CD4-positive, alpha-beta T cell treated with Interleukin-4 for 4 hours (primary cell): ENCODE measurements at regions not wholly inside any gene's neighbourhood (a gene's known extent, or its start where the extent isn't known, plus 50 kb on each side); places are given as distances from the start of the nearest gene placed in this dataset.

Experiments used
- DNase-seq: peaks from one replicate; pipeline ENCODE4 v3.0.0-alpha.2; 2020

GRCh38 chr13:106755542-106755941, 187.6 kb upstream of the ARGLU1 start:
- no peak for DNase-seq

- no peak for DNase-seq
Measured at GRCh38 chr13:106753251-106753650, 185.3 kb upstream of the ARGLU1 start.

GRCh38 chr13:106752584-106753170, 184.7 kb upstream of the ARGLU1 start:
- no peak for DNase-seq

GRCh38 chr13:106748785-106749184, 180.8 kb upstream of the ARGLU1 start:
- DNase-seq: no peak

GRCh38 chr13:106744516-106744915, 176.6 kb upstream of the ARGLU1 start:
- no peak for DNase-seq

GRCh38 chr13:106738186-106738678, 170.3 kb upstream of the ARGLU1 start:
- no peak for DNase-seq

GRCh38 chr13:106736941-106737340, 169.0 kb upstream of the ARGLU1 start:
- no peak for DNase-seq

- DNase-seq: no peak
Measured at GRCh38 chr13:106734198-106734597, 166.3 kb upstream of the ARGLU1 start.

- no peak for DNase-seq
Measured at GRCh38 chr13:106723036-106723435, 155.1 kb upstream of the ARGLU1 start.

- DNase-seq: no peak
Measured at GRCh38 chr13:106722620-106723019, 154.7 kb upstream of the ARGLU1 start.

- DNase-seq: no peak
Measured at GRCh38 chr13:106721599-106721998, 153.7 kb upstream of the ARGLU1 start.

GRCh38 chr13:106714271-106714982, 146.5 kb upstream of the ARGLU1 start:
- no peak for DNase-seq

- no peak for DNase-seq
Measured at GRCh38 chr13:106712381-106712780, 144.4 kb upstream of the ARGLU1 start.

GRCh38 chr13:106710266-106710665, 142.3 kb upstream of the ARGLU1 start:
- no peak for DNase-seq

- no peak for DNase-seq
Measured at GRCh38 chr13:106709522-106709921, 141.6 kb upstream of the ARGLU1 start.

- no peak for DNase-seq
Measured at GRCh38 chr13:106702505-106702904, 134.6 kb upstream of the ARGLU1 start.

GRCh38 chr13:106701771-106702341, 133.9 kb upstream of the ARGLU1 start:
- DNase-seq: no peak

GRCh38 chr13:106700439-106700838, 132.5 kb upstream of the ARGLU1 start:
- no peak for DNase-seq

GRCh38 chr13:106700007-106700406, 132.1 kb upstream of the ARGLU1 start:
- no peak for DNase-seq

- no peak for DNase-seq
Measured at GRCh38 chr13:106699311-106699710, 131.4 kb upstream of the ARGLU1 start.

- DNase-seq: no peak
Measured at GRCh38 chr13:106696719-106697118, 128.8 kb upstream of the ARGLU1 start.

- DNase-seq: no peak
Measured at GRCh38 chr13:106696140-106696539, 128.2 kb upstream of the ARGLU1 start.

GRCh38 chr13:106695139-106695538, 127.2 kb upstream of the ARGLU1 start:
- DNase-seq: no peak

- no peak for DNase-seq
Measured at GRCh38 chr13:106691861-106692260, 123.9 kb upstream of the ARGLU1 start.
